Colonic mucosa (tissue), 4 donors: ENCODE measurements at regions not wholly inside any gene's neighbourhood (a gene's known extent, or its start where the extent isn't known, plus 50 kb on each side); places are given as distances from the start of the nearest gene placed in this dataset.

Experiments used
- DNase-seq: peaks from one replicate; pipeline ENCODE4 v3.0.0-alpha.2; 2020
- H3K27ac ChIP-seq: fragments of 200-600 bp; one replicate; pipeline ENCODE4 v1.8.0; 2021
- H3K27me3 ChIP-seq: fragments of 200-600 bp; one replicate; pipeline ENCODE4 v1.8.0; 2021
- H3K36me3 ChIP-seq: fragments of 200-600 bp; one replicate; pipeline ENCODE4 v1.8.0; 2021
- H3K4me1 ChIP-seq: fragments of 200-600 bp; one replicate; pipeline ENCODE4 v1.8.0; 2021; ENCODE audit warnings: mild to moderate bottlenecking
- H3K4me3 ChIP-seq: fragments of 200-600 bp; one replicate; pipeline ENCODE4 v1.8.0; 2021
- H3K9ac ChIP-seq, 2 donors: one replicate each; pipeline ENCODE4 v1.7.0; 2013; ENCODE audit warnings: control low read depth in 2 of 2, low read depth in 2 of 2, low read length in 2 of 2
- H3K9me3 ChIP-seq: fragments of 200-600 bp; one replicate; pipeline ENCODE4 v1.8.0; 2021
- CTCF ChIP-seq: fragments of 200-600 bp; IDR thresholded peaks from one replicate; pipeline ENCODE4 v1.8.0; 2022; ENCODE audit warnings: antibody characterized with exemption, mild to moderate bottlenecking
- intact Hi-C: fragments of 100-400 bp; cut with DNase I; formaldehyde crosslinking; loops from one replicate; pipeline ENCODE4 v1.14.1; 2022
- donor health status: healthy.
- donor health status: DM: no; HTN: no; CAD: no.
- donor health status: DM: no; HTN: no; CAD: no.

GRCh38 chr7:32293833-32294232 lies 196.3 kb downstream of the LSM5 start:
- Histone ChIP-seq H3K36me3 (no peaks in the 10 kb centered on the region), H3K4me1 (no peaks in the 10 kb centered on the region), H3K27me3 (peaks cover 9% of the 10 kb centered on the region), H3K9ac (no peak overlapping the region), H3K9me3 (no peaks in the 10 kb centered on the region), H3K27ac (no peak overlapping the region), H3K4me3 (no peak overlapping the region)
- no peak for TF ChIP-seq CTCF
- DNase-seq, result no peak
- intact Hi-C loops, result no loop called here

GRCh38 chr7:32289651-32290414 lies 200.3 kb downstream of the LSM5 start:
- Histone ChIP-seq H3K36me3 (no peaks in the 10 kb centered on the region), H3K27me3 (no peaks in the 10 kb centered on the region), H3K9ac (no peak overlapping the region), H3K27ac (no peak overlapping the region), H3K4me3 (no peak overlapping the region), H3K9me3 (no peaks in the 10 kb centered on the region), H3K4me1 (no peaks in the 10 kb centered on the region)
- no peak for DNase-seq
- no peak for TF ChIP-seq CTCF
- intact Hi-C loops, result no loop called here

- no peaks in the 10 kb centered on the region for H3K9me3 ChIP-seq
- no peaks in the 10 kb centered on the region for H3K36me3 ChIP-seq
- H3K4me1 ChIP-seq, result no peaks in the 10 kb centered on the region
- H3K27ac ChIP-seq, result no peak overlapping the region
- intact Hi-C loops, result no loop called here
- no peak for TF ChIP-seq CTCF
- no peak overlapping the region for H3K9ac ChIP-seq
- DNase-seq, result no peak
- H3K4me3 ChIP-seq, result no peak overlapping the region
- H3K27me3 ChIP-seq, result no peaks in the 10 kb centered on the region
These were observed 204.5 kb downstream of the LSM5 start for GRCh38 chr7:32285698-32286097.

GRCh38 chr7:32283546-32283945 lies 206.6 kb downstream of the LSM5 start:
- intact Hi-C loops, result no loop called here
- H3K4me3 ChIP-seq, result no peak overlapping the region
- no peak for DNase-seq

GRCh38 chr7:32279500-32279899 lies 209.3 kb upstream of the PDE1C start:
- Histone ChIP-seq H3K4me3 (no peak overlapping the region), H3K9me3 (no peaks in the 10 kb centered on the region), H3K27me3 (no peaks in the 10 kb centered on the region), H3K36me3 (no peaks in the 10 kb centered on the region), H3K27ac (no peak overlapping the region), H3K9ac (no peak overlapping the region), H3K4me1 (no peaks in the 10 kb centered on the region)
- DNase-seq, result no peak
- no peak for TF ChIP-seq CTCF
- intact Hi-C loops, result no loop called here

More at GRCh38 chr7:32283546-32283945, 206.6 kb downstream of the LSM5 start:
- Histone ChIP-seq H3K36me3 (no peaks in the 10 kb centered on the region), H3K27ac (no peak overlapping the region), H3K4me1 (no peaks in the 10 kb centered on the region), H3K27me3 (no peaks in the 10 kb centered on the region), H3K9me3 (no peaks in the 10 kb centered on the region), H3K9ac (no peak overlapping the region)
- no peak for TF ChIP-seq CTCF
